ENCODE measurements at regions not wholly inside any gene's neighbourhood (a gene's known extent, or its start where the extent isn't known, plus 50 kb on each side); places are given as distances from the start of the nearest gene placed in this dataset.

DNA sequence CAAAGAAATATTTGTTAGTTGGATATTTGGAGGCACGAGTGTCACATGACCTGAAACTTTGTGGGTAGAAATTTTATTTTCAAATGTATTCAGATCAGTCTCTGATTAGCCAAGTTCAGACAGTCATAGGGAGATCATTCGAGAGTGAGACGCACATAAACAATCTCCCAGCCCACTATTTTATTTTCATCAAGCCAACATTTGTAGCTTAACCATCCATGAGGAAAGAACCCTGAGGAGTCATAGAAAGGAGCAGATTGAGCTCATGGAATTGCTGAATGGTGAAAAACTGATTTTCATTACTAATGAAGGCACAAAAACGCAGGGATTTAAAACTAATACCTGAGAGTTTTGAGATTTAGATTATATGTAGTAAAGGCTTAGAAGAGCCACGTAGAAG, 548.7 kb downstream of the NSUN3 start:
- Histone ChIP-seq H3K27ac (ENCODE audit: low read depth, low read length) (no peak overlapping the region), H4K20me1 (ENCODE audit: insufficient read depth) (no peaks in the 10 kb centered on the region), H3K4me2 (ENCODE audit: low read length) (no peak overlapping the region), H3K79me2 (ENCODE audit: insufficient read depth, low read length) (no peaks in the 10 kb centered on the region), H3K4me1 (ENCODE audit: control insufficient read depth in 1 of 2, insufficient read depth in 2 of 2, low read length in 2 of 2) (no peaks in the 10 kb centered on the region), H3K9me2 (ENCODE audit: insufficient read depth) (no peaks in the 10 kb centered on the region), H3K36me3 (ENCODE audit: control insufficient read depth in 1 of 2, insufficient read depth in 2 of 2, low read length in 2 of 2) (no peaks in the 10 kb centered on the region), H3K9ac (ENCODE audit: low read length) (no peak overlapping the region), H3K27me3 (ENCODE audit: insufficient read depth, low read length) (no peaks in the 10 kb centered on the region), H3K9me3 (ENCODE audit: control insufficient read depth in 1 of 2, insufficient read depth in 1 of 2, low read depth in 1 of 2, low read length in 2 of 2) (peaks cover 11 to 19% of the 10 kb centered on the region in 2 experiments; a peak in 2 of 4 replicates), H2AFZ (ENCODE audit: low read depth, low read length, poor library complexity, severe bottlenecking) (no peak overlapping the region), H3K4me3 (replicated peaks in 1 of 2; ENCODE audit: low read depth in 1 of 2, low read length in 2 of 2) (no peak overlapping the region)
- intact Hi-C loops (cut with micrococcal nuclease): no loop called here
- ChIA-PET CTCF (no interaction called here), RAD21 (ENCODE audit: low non-redundant PET in 1 of 2, low total read pairs in 2 of 2, uncharacterized antibody in 2 of 2, unreplicated experiment in 2 of 2) (no interaction called here), POLR2A (no interaction called here)
- no TSS peak for BruUV-seq (replicated peaks)
- ATAC-seq (no peak), DNase-seq (ENCODE audit: low read depth, low spot score) (no peak)
- TF ChIP-seq MAX (IDR thresholded peaks at IDR 0.05) (no peak), CBX3 (IDR thresholded peaks at IDR 0.05; ENCODE audit: low read depth) (no peak), ZFX (IDR thresholded peaks at IDR 0.05) (no peak), POLR2A (IDR thresholded peaks at IDR 0.05; ENCODE audit: borderline replicate concordance, extremely low read depth, insufficient read depth, insufficient read length) (no peak), SRF (IDR thresholded peaks at IDR 0.05; ENCODE audit: low read depth) (no peak), FOSL1 (IDR thresholded peaks at IDR 0.05; ENCODE audit: low read depth) (no peak), ZBTB33 (IDR thresholded peaks at IDR 0.05; ENCODE audit: extremely low read depth, insufficient replicate concordance, low read length) (no peak)

- RAD21 ChIA-PET (ENCODE audit: low non-redundant PET in 1 of 2, low total read pairs in 2 of 2, uncharacterized antibody in 2 of 2, unreplicated experiment in 2 of 2): no interaction called here
- no TSS peak for BruUV-seq (replicated peaks)
These were observed 549.8 kb downstream of the NSUN3 start for GRCh38 chr3:94612631-94613030.

More at GRCh38 chr3:94612631-94613030, 549.8 kb downstream of the NSUN3 start:
- intact Hi-C loops (cut with micrococcal nuclease): no loop called here
- POLR2A ChIA-PET: no interaction called here
- no peaks in the 10 kb centered on the region for H3K4me1 ChIP-seq (ENCODE audit: control insufficient read depth in 1 of 2, insufficient read depth in 2 of 2, low read length in 2 of 2)
- ATAC-seq (no peak), DNase-seq (ENCODE audit: low read depth, low spot score) (no peak)
- no peaks in the 10 kb centered on the region for H4K20me1 ChIP-seq (ENCODE audit: insufficient read depth)
- H3K9ac ChIP-seq (ENCODE audit: low read length): no peak overlapping the region
- no peaks in the 10 kb centered on the region for H3K36me3 ChIP-seq (ENCODE audit: control insufficient read depth in 1 of 2, insufficient read depth in 2 of 2, low read length in 2 of 2)
- no peak overlapping the region for H3K27ac ChIP-seq (ENCODE audit: low read depth, low read length)
- no peak overlapping the region for H3K4me2 ChIP-seq (ENCODE audit: low read length)
- H3K4me3 ChIP-seq (replicated peaks in 1 of 2; ENCODE audit: low read depth in 1 of 2, low read length in 2 of 2): no peak overlapping the region
- H2AFZ ChIP-seq (ENCODE audit: low read depth, low read length, poor library complexity, severe bottlenecking): no peak overlapping the region
- no peaks in the 10 kb centered on the region for H3K27me3 ChIP-seq (ENCODE audit: insufficient read depth, low read length)
- H3K79me2 ChIP-seq (ENCODE audit: insufficient read depth, low read length): no peaks in the 10 kb centered on the region
- no peak for TF ChIP-seq FOSL1 (IDR thresholded peaks at IDR 0.05; ENCODE audit: low read depth)
- TF ChIP-seq ELF1 (IDR thresholded peaks at IDR 0.05; ENCODE audit: borderline replicate concordance, low read depth): no peak
- no peak for TF ChIP-seq ZFX (IDR thresholded peaks at IDR 0.05)
- CTCF ChIA-PET: no interaction called here
- peaks cover 11 to 25% of the 10 kb centered on the region in 2 experiments; a peak in 2 of 4 replicates for H3K9me3 ChIP-seq (ENCODE audit: control insufficient read depth in 1 of 2, insufficient read depth in 1 of 2, low read depth in 1 of 2, low read length in 2 of 2)
- no peaks in the 10 kb centered on the region for H3K9me2 ChIP-seq (ENCODE audit: insufficient read depth)
